ENCODE measurements at regions not wholly inside any gene's neighbourhood (a gene's known extent, or its start where the extent isn't known, plus 50 kb on each side); places are given as distances from the start of the nearest gene placed in this dataset.

- TF ChIP-seq, protein P1, sequence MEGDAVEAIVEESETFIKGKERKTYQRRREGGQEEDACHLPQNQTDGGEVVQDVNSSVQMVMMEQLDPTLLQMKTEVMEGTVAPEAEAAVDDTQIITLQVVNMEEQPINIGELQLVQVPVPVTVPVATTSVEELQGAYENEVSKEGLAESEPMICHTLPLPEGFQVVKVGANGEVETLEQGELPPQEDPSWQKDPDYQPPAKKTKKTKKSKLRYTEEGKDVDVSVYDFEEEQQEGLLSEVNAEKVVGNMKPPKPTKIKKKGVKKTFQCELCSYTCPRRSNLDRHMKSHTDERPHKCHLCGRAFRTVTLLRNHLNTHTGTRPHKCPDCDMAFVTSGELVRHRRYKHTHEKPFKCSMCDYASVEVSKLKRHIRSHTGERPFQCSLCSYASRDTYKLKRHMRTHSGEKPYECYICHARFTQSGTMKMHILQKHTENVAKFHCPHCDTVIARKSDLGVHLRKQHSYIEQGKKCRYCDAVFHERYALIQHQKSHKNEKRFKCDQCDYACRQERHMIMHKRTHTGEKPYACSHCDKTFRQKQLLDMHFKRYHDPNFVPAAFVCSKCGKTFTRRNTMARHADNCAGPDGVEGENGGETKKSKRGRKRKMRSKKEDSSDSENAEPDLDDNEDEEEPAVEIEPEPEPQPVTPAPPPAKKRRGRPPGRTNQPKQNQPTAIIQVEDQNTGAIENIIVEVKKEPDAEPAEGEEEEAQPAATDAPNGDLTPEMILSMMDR (IDR thresholded peaks at IDR 0.05; ENCODE audit: control extremely low read depth, extremely low read depth, low read depth, missing control alignments) = no peak
- DNase-seq (ENCODE audit: extremely low spot score) = no peak
- POLR2A ChIA-PET = no interaction called here
- CTCF ChIA-PET = interaction anchor here (1.1 kb wide), 1 partner anchor 9 kb away, joined by 3 read pairs; no protein-coding TSS in a partner anchor
These were observed 426.3 kb upstream of the ZEB2 start for GRCh38 chr2:144946263-144946662.

- DNase-seq (ENCODE audit: extremely low spot score) = no peak
- ChIA-PET POLR2A (no interaction called here), CTCF (no interaction called here)
- TF ChIP-seq, protein P1 (IDR thresholded peaks at IDR 0.05; ENCODE audit: control extremely low read depth, extremely low read depth, low read depth, missing control alignments) = no peak
These were observed 424.8 kb upstream of the ZEB2 start for GRCh38 chr2:144944546-144945220.

GRCh38 chr2:144943986-144944385 is 424.1 kb upstream of the ZEB2 start:
- TF ChIP-seq, protein P1 (IDR thresholded peaks at IDR 0.05; ENCODE audit: control extremely low read depth, extremely low read depth, low read depth, missing control alignments) = no peak
- ChIA-PET CTCF (no interaction called here), POLR2A (no interaction called here)
- no peak for DNase-seq (ENCODE audit: extremely low spot score)

DNA sequence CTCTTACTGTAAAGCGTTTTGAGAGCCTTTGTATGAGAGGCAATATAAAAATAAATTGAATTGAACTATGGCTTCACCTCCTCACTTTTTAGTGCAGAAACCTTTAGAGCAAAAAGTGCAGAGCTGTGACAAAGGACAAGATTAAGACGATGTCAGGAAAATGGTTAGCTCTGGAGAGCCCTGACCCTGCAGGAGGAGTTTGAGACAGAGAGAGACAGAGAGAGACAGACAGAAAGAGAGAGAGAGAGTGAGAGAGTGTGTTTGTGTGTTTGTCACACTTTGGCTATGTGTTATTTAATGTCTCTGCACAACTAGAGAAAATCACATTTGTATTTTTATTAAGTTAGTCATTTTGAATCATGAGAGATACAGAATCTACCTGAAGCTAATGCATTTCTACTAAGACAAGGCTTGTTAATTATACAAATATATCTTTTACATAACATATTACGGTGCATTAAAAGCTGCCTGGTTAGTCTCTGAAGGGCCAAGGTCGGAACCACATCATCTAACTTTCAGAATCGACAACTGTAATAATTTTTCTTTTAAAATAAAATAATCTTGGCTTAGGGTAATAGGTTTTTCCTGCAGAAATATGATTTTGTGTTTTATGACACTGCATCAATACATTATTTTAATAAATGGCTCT is 423.5 kb upstream of the ZEB2 start:
- TF ChIP-seq, protein P1 (IDR thresholded peaks at IDR 0.05; ENCODE audit: control extremely low read depth, extremely low read depth, low read depth, missing control alignments) = no peak
- CTCF ChIA-PET = no interaction called here
- no peak for DNase-seq (ENCODE audit: extremely low spot score)
- POLR2A ChIA-PET = no interaction called here

DNA sequence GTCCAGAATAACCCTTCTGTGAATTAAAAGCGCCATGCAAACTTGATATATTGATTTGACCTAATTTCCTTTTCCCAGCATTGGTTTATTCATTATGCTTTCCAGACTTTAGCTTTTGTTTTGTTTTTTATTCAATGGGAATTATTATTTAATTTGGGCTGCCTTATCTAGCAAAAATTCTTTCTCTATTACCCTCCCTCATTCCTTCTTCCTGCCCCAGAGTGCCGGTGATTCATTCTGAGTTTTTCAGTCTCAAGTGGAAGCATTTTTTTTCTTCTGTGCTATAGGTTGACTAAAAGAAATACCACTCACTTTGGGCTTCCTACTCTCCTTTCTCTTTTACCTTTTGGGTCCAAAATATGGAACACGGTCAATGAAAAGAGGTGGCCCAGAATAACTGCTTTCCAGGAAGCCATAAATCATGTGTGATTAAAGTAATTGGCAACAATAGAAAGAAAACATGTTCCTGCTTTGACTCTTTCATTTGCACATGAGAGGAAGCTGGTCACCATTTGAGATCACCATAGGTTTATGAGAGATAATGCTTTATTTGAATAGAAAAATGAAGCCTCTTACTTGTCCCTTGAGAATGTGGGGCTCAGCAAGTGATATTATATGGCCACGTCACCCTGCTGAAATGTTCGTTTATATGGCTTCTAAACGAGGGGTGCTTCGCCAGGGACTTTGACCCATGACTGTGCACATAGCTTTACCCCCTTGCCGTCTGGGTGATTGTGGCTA is 422.8 kb upstream of the ZEB2 start:
- TF ChIP-seq, protein P1 (IDR thresholded peaks at IDR 0.05; ENCODE audit: control extremely low read depth, extremely low read depth, low read depth, missing control alignments) = no peak
- ChIA-PET CTCF (no interaction called here), POLR2A (no interaction called here)
- no peak for DNase-seq (ENCODE audit: extremely low spot score)

- ChIA-PET CTCF (no interaction called here), POLR2A (no interaction called here)
- DNase-seq (ENCODE audit: extremely low spot score) = no peak
- TF ChIP-seq, protein P1 (IDR thresholded peaks at IDR 0.05; ENCODE audit: control extremely low read depth, extremely low read depth, low read depth, missing control alignments) = no peak
These were observed 422.0 kb upstream of the ZEB2 start for GRCh38 chr2:144941743-144942488.
